ENCODE measurements at regions not wholly inside any gene's neighbourhood (a gene's known extent, or its start where the extent isn't known, plus 50 kb on each side); places are given as distances from the start of the nearest gene placed in this dataset.

GRCh38 chrX:138886769-138887168 lies 175.3 kb upstream of the FGF13 start:
- TF ChIP-seq ZNF232 (CRISPR knock-in tag; IDR thresholded peaks at IDR 0.05) = no peak
- no peak for TF ChIP-seq ATF3 (CRISPR knock-in tag; conservative IDR thresholded peaks at IDR 0.05)
- TF ChIP-seq CTCF (IDR thresholded peaks at IDR 0.05) = no peak
- TF ChIP-seq MLX (CRISPR knock-in tag; IDR thresholded peaks at IDR 0.05) = no peak
- no peak for TF ChIP-seq USF1 (CRISPR knock-in tag; IDR thresholded peaks at IDR 0.05)
- no peak for TF ChIP-seq MAX (CRISPR knock-in tag; IDR thresholded peaks at IDR 0.05)
- TF ChIP-seq RORB (CRISPR knock-in tag; IDR thresholded peaks at IDR 0.05) = no peak
- no peak for TF ChIP-seq NFYB (CRISPR knock-in tag; conservative IDR thresholded peaks at IDR 0.05; ENCODE audit: low read depth)
- no peak for TF ChIP-seq ZNF317 (CRISPR knock-in tag; IDR thresholded peaks at IDR 0.05; ENCODE audit: borderline replicate concordance, low read depth)
- no peak for TF ChIP-seq TP53 (CRISPR knock-in tag; IDR thresholded peaks at IDR 0.05)
- no peak for TF ChIP-seq HMGA2 (CRISPR knock-in tag; IDR thresholded peaks at IDR 0.05)
- TF ChIP-seq STAT6 (CRISPR knock-in tag; conservative IDR thresholded peaks at IDR 0.05; ENCODE audit: low read depth) = no peak
- TF ChIP-seq ESRRA (CRISPR knock-in tag; IDR thresholded peaks at IDR 0.05; ENCODE audit: borderline replicate concordance) = no peak

All from WTC11 (cell line).